Activated CD8-positive, alpha-beta memory T cell treated with anti-CD3 and anti-CD28 coated beads, Interleukin-2, amount 50 U/mL, for 48 hours (primary cell): ENCODE measurements at regions not wholly inside any gene's neighbourhood (a gene's known extent, or its start where the extent isn't known, plus 50 kb on each side); places are given as distances from the start of the nearest gene placed in this dataset.
"Not testable (repeated sequence)": the region's sequence is repeated elsewhere in the genome, so short reads cannot be mapped to it uniquely, and the experiment has no call there.

Experiments
- DNase-seq: peaks from one replicate; pipeline ENCODE4 v3.0.0-alpha.2; 2020

- no peak for DNase-seq
Observed at GRCh38 chr17:71423871-71424546, 696.8 kb upstream of the SOX9 start.

- DNase-seq: no peak
Observed at GRCh38 chr17:71427801-71428200, 693.0 kb upstream of the SOX9 start.

GRCh38 chr17:71428897-71429296 is 691.9 kb upstream of the SOX9 start:
- DNase-seq: no peak

- no peak for DNase-seq
Observed at GRCh38 chr17:71430281-71430680, 690.5 kb upstream of the SOX9 start.

GRCh38 chr17:71431146-71431545 is 689.7 kb upstream of the SOX9 start:
- no peak for DNase-seq

- no peak for DNase-seq
Observed at GRCh38 chr17:71432378-71433315, 688.2 kb upstream of the SOX9 start.

- DNase-seq: no peak
Observed at GRCh38 chr17:71434716-71435115, 686.1 kb upstream of the SOX9 start.

- DNase-seq: no peak
Observed at GRCh38 chr17:71436479-71436878, 684.3 kb upstream of the SOX9 start.

GRCh38 chr17:71437166-71437565 is 683.7 kb upstream of the SOX9 start:
- no peak for DNase-seq

- DNase-seq: no peak
Observed at GRCh38 chr17:71438631-71439146, 682.1 kb upstream of the SOX9 start.

- no peak for DNase-seq
Observed at GRCh38 chr17:71440513-71440912, 680.3 kb upstream of the SOX9 start.

GRCh38 chr17:71441098-71441497 is 679.7 kb upstream of the SOX9 start:
- no peak for DNase-seq

GRCh38 chr17:71444078-71444477 is 676.7 kb upstream of the SOX9 start:
- DNase-seq: no peak

GRCh38 chr17:71446645-71447437 is 674.0 kb upstream of the SOX9 start:
- DNase-seq: no peak

- no peak for DNase-seq
Observed at GRCh38 chr17:71447644-71448043, 673.2 kb upstream of the SOX9 start.

- not testable (repeated sequence) for DNase-seq
Observed at GRCh38 chr17:71450657-71451056, 670.2 kb upstream of the SOX9 start.

GRCh38 chr17:71453876-71454422 is 666.9 kb upstream of the SOX9 start:
- DNase-seq: no peak

GRCh38 chr17:71455219-71455618 is 665.6 kb upstream of the SOX9 start:
- no peak for DNase-seq

- DNase-seq: no peak
Observed at GRCh38 chr17:71458322-71458721, 662.5 kb upstream of the SOX9 start.

- DNase-seq: no peak
Observed at GRCh38 chr17:71460943-71461342, 659.9 kb upstream of the SOX9 start.

- no peak for DNase-seq
Observed at GRCh38 chr17:71461498-71462169, 659.2 kb upstream of the SOX9 start.

GRCh38 chr17:71464241-71464640 is 656.6 kb upstream of the SOX9 start:
- DNase-seq: no peak
